ENCODE measurements at regions not wholly inside any gene's neighbourhood (a gene's known extent, or its start where the extent isn't known, plus 50 kb on each side); places are given as distances from the start of the nearest gene placed in this dataset.

GRCh38 chr7:1312136-1313070 is 79.7 kb downstream of the UNCX start:
- intact Hi-C loops (cut with DNase I), result no loop called here
- DNase-seq (ENCODE audit: extremely low spot score in 2 of 2), result no peak
- H3K27ac ChIP-seq, result no peak overlapping the region
- no peak overlapping the region for H3K4me3 ChIP-seq
- TF ChIP-seq CTCF (IDR thresholded peaks at IDR 0.05), result no peak
- no peak for TF ChIP-seq POLR2AphosphoS5 (IDR thresholded peaks at IDR 0.05; ENCODE audit: insufficient read depth in 1 of 2, low read depth in 1 of 2)
- TF ChIP-seq POLR2A (IDR thresholded peaks at IDR 0.05), result no peak
- no peaks in the 10 kb centered on the region for H3K36me3 ChIP-seq
- H3K4me1 ChIP-seq, result no peaks in the 10 kb centered on the region
- H3K9me3 ChIP-seq, result no peaks in the 10 kb centered on the region
- no peaks in the 10 kb centered on the region for H3K27me3 ChIP-seq

GRCh38 chr7:1313613-1314012 is 80.9 kb downstream of the UNCX start:
- H3K4me3 ChIP-seq, result no peak overlapping the region
- H3K36me3 ChIP-seq, result no peaks in the 10 kb centered on the region
- intact Hi-C loops (cut with DNase I), result no loop called here
- H3K9me3 ChIP-seq, result no peaks in the 10 kb centered on the region
- H3K4me1 ChIP-seq, result no peaks in the 10 kb centered on the region
- no peak overlapping the region for H3K27ac ChIP-seq
- no peak for TF ChIP-seq POLR2AphosphoS5 (IDR thresholded peaks at IDR 0.05; ENCODE audit: insufficient read depth in 1 of 2, low read depth in 1 of 2)
- no peak for TF ChIP-seq POLR2A (IDR thresholded peaks at IDR 0.05)
- no peak for TF ChIP-seq CTCF (IDR thresholded peaks at IDR 0.05)
- no peaks in the 10 kb centered on the region for H3K27me3 ChIP-seq
- no peak for DNase-seq (ENCODE audit: extremely low spot score in 2 of 2)

GRCh38 chr7:1314021-1314907 is 81.6 kb downstream of the UNCX start:
- no peaks in the 10 kb centered on the region for H3K4me1 ChIP-seq
- no peaks in the 10 kb centered on the region for H3K9me3 ChIP-seq
- no peaks in the 10 kb centered on the region for H3K27me3 ChIP-seq
- H3K27ac ChIP-seq, result no peak overlapping the region
- intact Hi-C loops (cut with DNase I), result no loop called here
- DNase-seq (ENCODE audit: extremely low spot score in 2 of 2), result no peak
- TF ChIP-seq CTCF (IDR thresholded peaks at IDR 0.05) (no peak), POLR2AphosphoS5 (IDR thresholded peaks at IDR 0.05; ENCODE audit: insufficient read depth in 1 of 2, low read depth in 1 of 2) (no peak), POLR2A (IDR thresholded peaks at IDR 0.05) (no peak)
- H3K36me3 ChIP-seq, result no peaks in the 10 kb centered on the region
- H3K4me3 ChIP-seq, result no peak overlapping the region

- no peak for TF ChIP-seq POLR2A (IDR thresholded peaks at IDR 0.05)
- TF ChIP-seq CTCF (IDR thresholded peaks at IDR 0.05), result no peak
- TF ChIP-seq POLR2AphosphoS5 (IDR thresholded peaks at IDR 0.05; ENCODE audit: insufficient read depth in 1 of 2, low read depth in 1 of 2), result no peak
- H3K4me3 ChIP-seq, result no peak overlapping the region
- no peaks in the 10 kb centered on the region for H3K27me3 ChIP-seq
- no peaks in the 10 kb centered on the region for H3K9me3 ChIP-seq
- no peaks in the 10 kb centered on the region for H3K4me1 ChIP-seq
- DNase-seq (ENCODE audit: extremely low spot score in 2 of 2), result no peak
- no peaks in the 10 kb centered on the region for H3K36me3 ChIP-seq
- no peak overlapping the region for H3K27ac ChIP-seq
- intact Hi-C loops (cut with DNase I), result no loop called here
Measured at GRCh38 chr7:1314908-1315450, 82.3 kb downstream of the UNCX start.
